Activated T-cell treated with anti-CD3 and anti-CD28 coated beads, Interleukin-2, amount 50 U/mL, for 72 hours (primary cell): ENCODE measurements at regions not wholly inside any gene's neighbourhood (a gene's known extent, or its start where the extent isn't known, plus 50 kb on each side); places are given as distances from the start of the nearest gene placed in this dataset.
"Not testable (repeated sequence)": the region's sequence is repeated elsewhere in the genome, so short reads cannot be mapped to it uniquely, and the experiment has no call there.

ENCODE experiments used
- ATAC-seq, 2 donors: fragments of 150-1000 bp; cut with Tn5 transposase; replicated peaks in 1 of 2; 2 replicates each; pipeline ENCODE4 v1.10.0; 2021; ENCODE audit warnings: moderate library complexity in 2 of 2, mild to moderate bottlenecking in 1 of 2
- DNase-seq, 2 donors: peaks; one replicate each; pipeline ENCODE4 v3.0.0; 2021 to 2022; ENCODE audit warnings: mixed read lengths in 1 of 2
- H3K27ac Mint-ChIP-seq: one replicate; pipeline ENCODE4 v1.8.0; 2022; ENCODE audit warnings: mild to moderate bottlenecking, moderate library complexity, mixed read lengths
- H3K27me3 Mint-ChIP-seq: one replicate; pipeline ENCODE4 v1.8.0; 2022; ENCODE audit warnings: low read depth, mixed read lengths
- H3K36me3 Mint-ChIP-seq, 2 donors: one replicate each; pipeline ENCODE4 v1.8.0; 2022; ENCODE audit warnings: mixed read lengths in 2 of 2, mild to moderate bottlenecking in 1 of 2; ENCODE audit not compliant: insufficient read depth in 2 of 2
- H3K4me1 Mint-ChIP-seq: one replicate; pipeline ENCODE4 v1.8.0; 2022; ENCODE audit warnings: low read depth, mixed read lengths
- H3K4me3 Mint-ChIP-seq, 2 donors: one replicate each; pipeline ENCODE4 v1.8.0; 2022; ENCODE audit warnings: mild to moderate bottlenecking in 2 of 2, mixed read lengths in 2 of 2, moderate library complexity in 2 of 2
- H3K9me3 Mint-ChIP-seq, 2 donors: one replicate each; pipeline ENCODE4 v1.8.0; 2022; ENCODE audit warnings: mixed read lengths in 2 of 2

GRCh38 chr4:147217655-147218054 lies 263.2 kb upstream of the EDNRA start:
- Mint-ChIP-seq H3K9me3 (peaks cover 0 to 6% of the 10 kb centered on the region in 2 donors), H3K4me3 (no peak overlapping the region), H3K36me3 (no peaks in the 10 kb centered on the region), H3K27me3 (no peaks in the 10 kb centered on the region), H3K27ac (no peak overlapping the region), H3K4me1 (no peaks in the 10 kb centered on the region)
- ATAC-seq (no peak), DNase-seq (no peak)

- ATAC-seq: no peak
- H3K27ac Mint-ChIP-seq: no peak overlapping the region
- H3K9me3 Mint-ChIP-seq: peaks cover 0 to 2% of the 10 kb centered on the region in 2 donors
- DNase-seq: no peak
- no peaks in the 10 kb centered on the region for H3K27me3 Mint-ChIP-seq
- H3K4me3 Mint-ChIP-seq: no peak overlapping the region
- no peaks in the 10 kb centered on the region for H3K4me1 Mint-ChIP-seq
- H3K36me3 Mint-ChIP-seq: no peaks in the 10 kb centered on the region
These were observed 261.8 kb upstream of the EDNRA start for GRCh38 chr4:147219145-147219544.

GRCh38 chr4:147220833-147221232 lies 260.1 kb upstream of the EDNRA start:
- ATAC-seq (no peak), DNase-seq (no peak)
- no peaks in the 10 kb centered on the region for H3K9me3 Mint-ChIP-seq
- H3K36me3 Mint-ChIP-seq: no peaks in the 10 kb centered on the region
- no peaks in the 10 kb centered on the region for H3K27me3 Mint-ChIP-seq
- H3K27ac Mint-ChIP-seq: no peak overlapping the region
- no peaks in the 10 kb centered on the region for H3K4me1 Mint-ChIP-seq
- no peak overlapping the region for H3K4me3 Mint-ChIP-seq

DNA sequence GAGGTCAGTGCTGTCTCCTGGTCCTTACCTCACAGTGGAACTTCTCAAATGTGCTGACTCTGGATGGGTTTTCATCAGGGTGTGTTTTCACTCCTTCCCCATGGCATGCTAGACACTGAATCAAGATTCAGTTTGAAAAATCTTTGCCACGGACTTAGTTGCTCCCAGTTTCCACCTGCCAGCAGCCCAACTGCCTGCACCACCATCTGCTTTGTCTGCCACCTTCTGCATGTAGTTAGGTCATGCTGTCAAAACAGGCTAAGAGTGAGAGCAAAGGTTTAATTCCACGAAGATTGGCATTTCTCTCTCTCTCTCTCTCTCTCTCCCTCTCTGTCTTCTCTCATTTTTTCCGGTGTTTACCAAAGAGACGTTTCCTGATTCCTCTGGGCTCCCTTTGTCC lies 258.0 kb upstream of the EDNRA start:
- Mint-ChIP-seq H3K27ac (no peak overlapping the region), H3K4me1 (no peaks in the 10 kb centered on the region), H3K36me3 (no peaks in the 10 kb centered on the region), H3K27me3 (no peaks in the 10 kb centered on the region), H3K4me3 (no peak overlapping the region), H3K9me3 (no peaks in the 10 kb centered on the region)
- ATAC-seq (no peak), DNase-seq (no peak)

GRCh38 chr4:147223576-147223975 lies 257.3 kb upstream of the EDNRA start:
- DNase-seq (no peak), ATAC-seq (no peak)
- no peaks in the 10 kb centered on the region for H3K36me3 Mint-ChIP-seq
- H3K27ac Mint-ChIP-seq: no peak overlapping the region
- no peak overlapping the region for H3K4me3 Mint-ChIP-seq
- H3K9me3 Mint-ChIP-seq: no peaks in the 10 kb centered on the region
- H3K4me1 Mint-ChIP-seq: no peaks in the 10 kb centered on the region
- H3K27me3 Mint-ChIP-seq: no peaks in the 10 kb centered on the region

DNA sequence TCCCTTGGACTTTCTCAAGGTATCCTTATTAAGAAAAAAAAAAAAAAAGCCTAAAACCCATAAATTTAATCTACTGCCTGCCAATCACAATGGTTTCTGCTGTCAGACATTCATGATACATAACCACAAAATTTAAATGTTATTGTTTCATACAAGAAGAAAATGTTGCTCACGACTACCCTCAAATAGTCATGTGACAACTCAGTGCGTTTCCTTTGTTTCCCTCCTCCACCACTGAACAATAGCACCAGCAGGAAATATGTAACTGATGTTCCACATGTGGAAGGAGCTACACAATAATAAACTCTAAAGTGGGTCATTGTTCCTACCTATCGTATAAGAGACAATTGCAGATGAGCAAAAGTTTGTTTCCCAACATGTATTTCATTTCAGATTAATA lies 244.1 kb upstream of the EDNRA start:
- Mint-ChIP-seq H3K4me3 (no peak overlapping the region), H3K27me3 (no peaks in the 10 kb centered on the region), H3K36me3 (no peaks in the 10 kb centered on the region), H3K9me3 (peaks cover 0 to 1% of the 10 kb centered on the region in 2 donors), H3K4me1 (no peaks in the 10 kb centered on the region), H3K27ac (no peak overlapping the region)
- ATAC-seq: no peak
- DNase-seq: no peak

DNA sequence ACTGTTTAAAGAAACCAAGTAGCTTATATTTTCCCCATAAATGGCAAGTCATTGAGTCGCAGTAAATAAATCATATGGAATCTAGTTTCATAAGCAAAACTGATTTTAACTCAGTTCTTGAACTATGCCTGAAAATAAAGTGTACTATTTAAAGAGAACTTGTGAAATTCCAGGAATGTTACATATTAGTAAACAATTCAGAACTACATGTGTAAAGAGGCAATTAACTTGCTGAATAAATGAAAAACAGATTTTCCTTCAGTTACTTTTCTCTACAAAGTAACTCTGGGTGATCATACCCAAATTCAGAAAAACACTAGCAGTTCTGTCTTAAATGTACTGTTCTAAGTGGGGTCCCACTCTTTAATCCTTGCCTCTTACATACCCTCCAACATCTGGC lies 236.1 kb upstream of the EDNRA start:
- H3K9me3 Mint-ChIP-seq: no peaks in the 10 kb centered on the region
- DNase-seq (no peak), ATAC-seq (no peak)
- no peak overlapping the region for H3K4me3 Mint-ChIP-seq
- no peak overlapping the region for H3K27ac Mint-ChIP-seq
- no peaks in the 10 kb centered on the region for H3K36me3 Mint-ChIP-seq
- H3K4me1 Mint-ChIP-seq: no peaks in the 10 kb centered on the region
- no peaks in the 10 kb centered on the region for H3K27me3 Mint-ChIP-seq

GRCh38 chr4:147246096-147246495 lies 234.8 kb upstream of the EDNRA start:
- no peak overlapping the region for H3K4me3 Mint-ChIP-seq
- no peak for DNase-seq
- H3K36me3 Mint-ChIP-seq: no peaks in the 10 kb centered on the region
- H3K4me1 Mint-ChIP-seq: no peaks in the 10 kb centered on the region
- H3K27ac Mint-ChIP-seq: no peak overlapping the region
- ATAC-seq: no peak
- no peaks in the 10 kb centered on the region for H3K9me3 Mint-ChIP-seq
- no peaks in the 10 kb centered on the region for H3K27me3 Mint-ChIP-seq

DNA sequence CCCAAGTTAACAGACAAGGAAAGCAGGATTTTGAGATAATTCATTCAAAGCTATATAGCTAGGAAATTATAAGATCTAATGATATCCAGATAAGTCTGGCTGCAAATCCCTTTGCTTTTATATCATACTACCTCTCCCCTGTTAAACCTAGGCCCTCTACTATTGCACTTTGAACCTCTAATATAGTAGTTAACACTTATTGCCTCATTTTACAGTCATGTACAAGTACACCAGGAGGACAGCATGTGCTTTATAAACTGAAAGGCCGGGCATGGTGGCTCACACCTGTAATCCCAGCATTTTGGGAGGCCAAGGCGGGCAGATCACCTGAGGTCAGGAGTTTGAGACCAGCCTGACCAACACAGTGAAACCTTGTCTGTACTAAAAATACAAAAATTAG lies 234.4 kb upstream of the EDNRA start:
- H3K4me1 Mint-ChIP-seq, H3K4me3 Mint-ChIP-seq, H3K9me3 Mint-ChIP-seq, H3K27ac Mint-ChIP-seq, ATAC-seq, H3K36me3 Mint-ChIP-seq, H3K27me3 Mint-ChIP-seq, DNase-seq: not testable (repeated sequence)

DNA sequence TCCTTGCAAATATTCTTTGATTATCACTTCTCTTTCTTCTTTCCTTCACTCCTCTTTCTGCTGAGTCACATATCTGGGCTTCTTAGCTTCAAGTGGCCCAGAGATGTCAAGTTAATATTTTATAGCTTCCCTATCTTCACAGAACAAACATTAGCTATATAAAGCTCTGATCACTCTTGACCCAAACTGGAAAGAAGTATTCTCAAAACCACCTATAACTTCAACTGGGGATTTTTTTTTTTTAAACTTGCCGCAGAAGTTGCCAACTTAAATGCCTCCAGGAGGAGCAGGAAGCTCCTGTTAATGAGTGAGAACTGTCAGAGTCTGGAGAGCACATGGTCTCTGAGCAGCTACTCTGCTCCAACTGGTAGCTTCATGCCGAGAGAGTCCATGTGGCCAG lies 233.3 kb upstream of the EDNRA start:
- Mint-ChIP-seq H3K36me3 (no peaks in the 10 kb centered on the region), H3K4me3 (no peak overlapping the region), H3K27ac (no peak overlapping the region), H3K4me1 (no peaks in the 10 kb centered on the region), H3K27me3 (no peaks in the 10 kb centered on the region), H3K9me3 (peaks cover 0 to 3% of the 10 kb centered on the region in 2 donors)
- DNase-seq (no peak), ATAC-seq (no peak)

- Mint-ChIP-seq H3K4me1 (no peaks in the 10 kb centered on the region), H3K9me3 (peaks cover 3 to 5% of the 10 kb centered on the region in 2 donors), H3K27ac (no peak overlapping the region), H3K36me3 (peaks cover 0 to 4% of the 10 kb centered on the region in 2 donors), H3K4me3 (no peak overlapping the region), H3K27me3 (no peaks in the 10 kb centered on the region)
- ATAC-seq (no peak), DNase-seq (no peak)
These were observed 230.8 kb upstream of the EDNRA start for GRCh38 chr4:147250062-147250461.

GRCh38 chr4:147255268-147255667 lies 225.6 kb upstream of the EDNRA start:
- not testable (repeated sequence) for H3K36me3 Mint-ChIP-seq, ATAC-seq, DNase-seq, H3K4me1 Mint-ChIP-seq, H3K27ac Mint-ChIP-seq, H3K4me3 Mint-ChIP-seq, H3K27me3 Mint-ChIP-seq
- peaks cover 10% of the 10 kb centered on the region in 2 donors for H3K9me3 Mint-ChIP-seq

- not testable (repeated sequence) for DNase-seq, H3K4me3 Mint-ChIP-seq
These were observed 221.6 kb upstream of the EDNRA start for GRCh38 chr4:147259271-147259670.

DNA sequence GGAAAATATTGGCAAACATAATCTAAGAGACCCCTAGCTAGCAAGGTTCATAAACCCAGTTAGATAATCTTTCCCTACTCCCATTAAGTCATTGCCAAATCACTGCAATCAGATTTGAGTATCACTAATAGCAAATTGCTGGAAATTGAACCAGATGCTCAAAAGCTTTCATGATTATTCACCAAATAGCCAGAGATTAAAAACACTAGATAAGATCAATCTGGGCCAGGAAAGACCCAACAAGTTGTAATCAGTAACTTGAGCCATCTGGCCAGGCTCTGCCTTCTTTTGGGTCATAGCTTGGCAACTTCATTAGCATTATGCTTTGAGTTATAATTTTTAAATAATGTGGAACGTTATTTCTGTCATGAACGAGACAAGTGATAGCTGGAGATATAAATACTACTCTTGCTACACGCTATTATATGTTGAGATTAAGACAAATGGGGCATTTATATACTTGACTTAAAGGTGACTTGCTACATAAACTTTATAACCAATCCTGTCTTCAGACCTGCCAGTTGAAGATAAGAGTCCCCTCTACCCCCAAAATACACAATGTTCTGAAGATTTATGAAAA lies 196.6 kb upstream of the EDNRA start:
- Mint-ChIP-seq H3K27ac (no peak overlapping the region), H3K36me3 (no peaks in the 10 kb centered on the region), H3K4me3 (no peak overlapping the region), H3K4me1 (no peaks in the 10 kb centered on the region), H3K9me3 (peaks cover 5 to 6% of the 10 kb centered on the region in 2 donors), H3K27me3 (no peaks in the 10 kb centered on the region)
- ATAC-seq: no peak
- no peak for DNase-seq

More at GRCh38 chr4:147259271-147259670, 221.6 kb upstream of the EDNRA start:
- not testable (repeated sequence) for H3K27me3 Mint-ChIP-seq, ATAC-seq, H3K36me3 Mint-ChIP-seq, H3K27ac Mint-ChIP-seq, H3K9me3 Mint-ChIP-seq, H3K4me1 Mint-ChIP-seq
